ENCODE measurements at regions not wholly inside any gene's neighbourhood (a gene's known extent, or its start where the extent isn't known, plus 50 kb on each side); places are given as distances from the start of the nearest gene placed in this dataset.

DNA sequence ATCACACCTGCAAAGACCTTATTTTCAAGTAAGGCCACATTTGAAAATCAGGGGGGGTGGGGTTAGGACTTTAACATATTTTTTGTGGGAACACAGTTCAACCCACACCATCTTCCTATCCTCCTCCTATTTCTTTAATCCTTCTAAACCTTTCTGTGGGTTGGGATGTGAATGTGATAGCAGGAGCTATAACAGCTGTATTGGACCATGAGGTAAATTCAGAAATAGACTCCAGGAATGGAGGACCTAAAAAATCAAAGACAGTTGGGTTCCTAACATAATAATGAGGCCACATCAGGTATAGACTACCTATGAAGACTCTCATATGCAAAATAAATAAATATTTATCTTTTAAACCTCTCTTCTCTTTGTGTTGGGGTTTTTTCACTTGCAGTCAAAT lies 451.4 kb downstream of the XYLT1 start:
- H3K9me3 Mint-ChIP-seq = peaks cover 14% of the 10 kb centered on the region
- TF ChIP-seq, protein P1, sequence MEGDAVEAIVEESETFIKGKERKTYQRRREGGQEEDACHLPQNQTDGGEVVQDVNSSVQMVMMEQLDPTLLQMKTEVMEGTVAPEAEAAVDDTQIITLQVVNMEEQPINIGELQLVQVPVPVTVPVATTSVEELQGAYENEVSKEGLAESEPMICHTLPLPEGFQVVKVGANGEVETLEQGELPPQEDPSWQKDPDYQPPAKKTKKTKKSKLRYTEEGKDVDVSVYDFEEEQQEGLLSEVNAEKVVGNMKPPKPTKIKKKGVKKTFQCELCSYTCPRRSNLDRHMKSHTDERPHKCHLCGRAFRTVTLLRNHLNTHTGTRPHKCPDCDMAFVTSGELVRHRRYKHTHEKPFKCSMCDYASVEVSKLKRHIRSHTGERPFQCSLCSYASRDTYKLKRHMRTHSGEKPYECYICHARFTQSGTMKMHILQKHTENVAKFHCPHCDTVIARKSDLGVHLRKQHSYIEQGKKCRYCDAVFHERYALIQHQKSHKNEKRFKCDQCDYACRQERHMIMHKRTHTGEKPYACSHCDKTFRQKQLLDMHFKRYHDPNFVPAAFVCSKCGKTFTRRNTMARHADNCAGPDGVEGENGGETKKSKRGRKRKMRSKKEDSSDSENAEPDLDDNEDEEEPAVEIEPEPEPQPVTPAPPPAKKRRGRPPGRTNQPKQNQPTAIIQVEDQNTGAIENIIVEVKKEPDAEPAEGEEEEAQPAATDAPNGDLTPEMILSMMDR (IDR thresholded peaks at IDR 0.05; ENCODE audit: unreplicated experiment) = no peak
- H3K27me3 Mint-ChIP-seq (ENCODE audit: low read depth) = peaks cover 1% of the 10 kb centered on the region
- DNase-seq (ENCODE audit: low spot score in 2 of 2, unreplicated experiment in 2 of 2) = no peak
- H3K4me3 Mint-ChIP-seq = no peak overlapping the region
- H3K36me3 Mint-ChIP-seq = no peaks in the 10 kb centered on the region
- no peaks in the 10 kb centered on the region for H3K4me1 Mint-ChIP-seq
- H3K27ac Mint-ChIP-seq = no peak overlapping the region

DNA sequence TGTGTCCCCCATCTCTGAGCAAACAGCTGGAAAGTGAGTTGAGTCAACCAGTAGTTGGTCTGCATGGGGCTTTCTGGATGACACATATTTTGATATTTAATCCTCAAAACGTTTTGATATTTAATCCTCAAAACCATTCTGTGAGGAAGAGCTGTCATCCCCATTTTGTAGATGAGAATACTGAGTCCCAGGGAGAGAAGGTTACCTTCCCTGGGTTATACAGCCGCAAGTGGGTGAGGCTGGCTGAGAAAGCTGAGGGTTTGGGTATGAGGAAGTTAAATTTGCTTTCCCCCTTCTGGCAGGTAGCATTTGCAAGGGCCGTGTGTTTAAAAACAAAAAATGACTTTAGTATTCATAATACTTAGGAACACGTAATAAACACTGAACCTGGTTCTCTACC lies 447.2 kb downstream of the XYLT1 start:
- Mint-ChIP-seq H3K27ac (no peak overlapping the region), H3K36me3 (no peaks in the 10 kb centered on the region), H3K9me3 (peaks cover under 1% of the 10 kb centered on the region), H3K4me1 (no peaks in the 10 kb centered on the region), H3K4me3 (no peak overlapping the region), H3K27me3 (ENCODE audit: low read depth) (peaks cover 1% of the 10 kb centered on the region)
- TF ChIP-seq, protein P1 (IDR thresholded peaks at IDR 0.05; ENCODE audit: unreplicated experiment) = no peak
- no peak for DNase-seq (ENCODE audit: low spot score in 2 of 2, unreplicated experiment in 2 of 2)

DNA sequence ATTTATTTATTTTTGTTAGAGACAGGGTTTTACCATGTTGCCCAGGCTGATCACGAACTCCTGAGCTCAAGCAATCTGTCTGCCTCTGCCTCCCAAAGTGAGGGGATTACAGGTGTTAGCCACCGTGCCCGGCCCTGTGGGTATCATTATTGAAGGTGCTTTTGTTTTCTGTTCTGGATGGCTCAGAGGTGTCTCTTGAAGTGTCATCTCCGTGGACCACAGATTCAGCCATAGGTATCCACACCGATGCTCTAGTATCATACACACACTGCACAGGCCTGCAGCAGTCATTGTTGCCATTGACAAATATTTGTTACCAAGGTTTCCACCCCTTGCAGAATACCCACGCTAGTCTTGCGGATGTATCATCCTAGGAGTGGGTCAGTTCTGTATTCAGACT lies 446.2 kb downstream of the XYLT1 start:
- H3K27me3 Mint-ChIP-seq (ENCODE audit: low read depth) = peaks cover 1% of the 10 kb centered on the region
- TF ChIP-seq, protein P1 (IDR thresholded peaks at IDR 0.05; ENCODE audit: unreplicated experiment) = no peak
- H3K4me1 Mint-ChIP-seq = no peaks in the 10 kb centered on the region
- no peak overlapping the region for H3K4me3 Mint-ChIP-seq
- DNase-seq (ENCODE audit: low spot score in 2 of 2, unreplicated experiment in 2 of 2) = no peak
- peaks cover 9% of the 10 kb centered on the region for H3K9me3 Mint-ChIP-seq
- no peak overlapping the region for H3K27ac Mint-ChIP-seq
- no peaks in the 10 kb centered on the region for H3K36me3 Mint-ChIP-seq

DNA sequence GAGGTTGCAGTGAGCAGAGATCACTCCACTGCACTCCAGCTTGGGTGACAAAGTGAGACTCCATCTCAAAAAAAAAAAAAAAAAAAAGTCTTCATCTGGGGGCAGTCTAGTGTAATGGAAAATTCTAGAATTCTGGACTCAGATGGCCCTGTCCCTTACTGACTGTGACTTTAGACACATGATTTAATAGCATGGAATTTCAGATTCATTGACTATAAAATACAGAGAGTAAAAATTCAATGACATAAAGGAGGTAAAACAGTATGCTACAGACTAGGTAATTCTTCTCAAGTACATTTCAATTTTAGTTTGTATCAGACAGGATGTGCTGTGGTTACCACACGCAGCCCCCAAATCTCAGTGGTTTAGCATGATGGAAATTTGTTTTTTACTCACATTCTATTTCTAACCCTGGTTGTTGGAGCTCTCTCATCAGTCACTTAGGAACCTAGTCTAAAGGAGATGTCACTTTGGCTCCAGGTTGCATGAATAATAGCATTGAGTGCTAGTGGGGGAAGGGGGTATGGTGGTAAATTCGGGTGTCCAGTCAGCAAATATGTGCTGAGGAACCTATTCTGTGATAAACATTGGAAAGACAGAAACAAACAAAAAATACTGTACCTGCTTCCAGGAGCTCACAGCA lies 444.0 kb downstream of the XYLT1 start:
- no peaks in the 10 kb centered on the region for H3K36me3 Mint-ChIP-seq
- no peaks in the 10 kb centered on the region for H3K27me3 Mint-ChIP-seq (ENCODE audit: low read depth)
- TF ChIP-seq, protein P1 (IDR thresholded peaks at IDR 0.05; ENCODE audit: unreplicated experiment) = no peak
- DNase-seq (ENCODE audit: low spot score in 2 of 2, unreplicated experiment in 2 of 2) = no peak
- no peak overlapping the region for H3K27ac Mint-ChIP-seq
- peaks cover 9% of the 10 kb centered on the region for H3K9me3 Mint-ChIP-seq
- no peaks in the 10 kb centered on the region for H3K4me1 Mint-ChIP-seq
- no peak overlapping the region for H3K4me3 Mint-ChIP-seq

DNA sequence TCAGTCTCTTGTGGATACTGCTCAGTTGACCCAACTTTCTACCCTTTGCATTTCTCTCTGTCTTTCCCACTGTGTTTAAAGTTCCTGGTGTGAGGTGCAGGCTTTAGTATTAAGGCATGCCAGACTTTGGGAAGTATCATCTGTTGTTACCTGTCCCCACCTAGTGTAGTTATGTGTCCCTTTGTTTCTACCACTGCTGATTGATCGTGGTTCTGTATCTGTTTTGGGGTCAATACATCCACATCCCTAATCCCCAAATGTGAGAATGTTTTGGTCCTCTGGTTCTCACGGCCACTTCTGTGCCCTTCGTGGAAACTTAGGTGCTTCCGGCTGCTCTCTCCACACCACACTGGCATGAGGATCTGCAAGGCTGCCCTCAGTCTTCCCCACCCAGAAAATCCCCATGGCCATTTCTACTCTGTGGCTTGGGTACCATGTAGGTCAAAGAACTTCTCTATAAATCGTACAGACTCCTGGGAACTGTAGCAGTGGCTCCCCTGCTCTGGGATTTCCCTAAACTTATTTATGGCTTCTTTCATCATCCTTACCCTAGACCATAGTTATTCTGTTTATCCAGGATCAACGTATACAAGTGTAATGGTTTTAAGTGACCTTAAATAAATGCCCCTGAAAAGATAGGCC lies 443.2 kb downstream of the XYLT1 start:
- TF ChIP-seq, protein P1 (IDR thresholded peaks at IDR 0.05; ENCODE audit: unreplicated experiment) = no peak
- Mint-ChIP-seq H3K27me3 (ENCODE audit: low read depth) (no peaks in the 10 kb centered on the region), H3K4me1 (no peaks in the 10 kb centered on the region), H3K27ac (no peak overlapping the region), H3K4me3 (no peak overlapping the region), H3K36me3 (no peaks in the 10 kb centered on the region), H3K9me3 (peaks cover 9% of the 10 kb centered on the region)
- DNase-seq (ENCODE audit: low spot score in 2 of 2, unreplicated experiment in 2 of 2) = no peak
